NCI-H2029 treated with DMSO at 0.1 percent for 48 hours (cell line): ENCODE measurements at regions not wholly inside any gene's neighbourhood (a gene's known extent, or its start where the extent isn't known, plus 50 kb on each side); places are given as distances from the start of the nearest gene placed in this dataset.

Experiments
- DNase-seq: peaks from one replicate; lab custom pipeline; 2025; lab: John Stamatoyannopoulos, UW

DNA sequence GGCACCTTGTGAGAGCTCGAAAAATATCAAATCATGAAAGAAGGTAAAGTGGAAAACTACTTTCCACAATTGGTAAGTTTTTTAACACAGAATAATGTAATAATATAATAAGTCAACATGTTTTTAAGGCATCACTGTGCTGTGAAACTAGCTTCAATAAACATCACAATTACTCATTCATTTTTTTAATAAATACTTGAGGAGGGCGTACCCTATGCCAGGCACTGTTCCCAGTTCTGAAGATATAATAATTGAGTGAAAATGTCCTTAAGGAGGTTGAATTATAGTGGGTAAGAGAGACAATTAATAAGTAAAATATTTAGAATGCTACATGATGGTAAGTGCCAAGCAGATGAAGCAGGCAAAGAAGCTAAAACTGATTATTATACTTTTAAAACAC lies 381.4 kb downstream of the ELAVL2 start:
- no peak for DNase-seq

- DNase-seq, result no peak
Measured at GRCh38 chr9:23447166-23447565, 378.9 kb downstream of the ELAVL2 start.

- DNase-seq, result no peak
Measured at GRCh38 chr9:23447944-23448343, 378.1 kb downstream of the ELAVL2 start.

DNA sequence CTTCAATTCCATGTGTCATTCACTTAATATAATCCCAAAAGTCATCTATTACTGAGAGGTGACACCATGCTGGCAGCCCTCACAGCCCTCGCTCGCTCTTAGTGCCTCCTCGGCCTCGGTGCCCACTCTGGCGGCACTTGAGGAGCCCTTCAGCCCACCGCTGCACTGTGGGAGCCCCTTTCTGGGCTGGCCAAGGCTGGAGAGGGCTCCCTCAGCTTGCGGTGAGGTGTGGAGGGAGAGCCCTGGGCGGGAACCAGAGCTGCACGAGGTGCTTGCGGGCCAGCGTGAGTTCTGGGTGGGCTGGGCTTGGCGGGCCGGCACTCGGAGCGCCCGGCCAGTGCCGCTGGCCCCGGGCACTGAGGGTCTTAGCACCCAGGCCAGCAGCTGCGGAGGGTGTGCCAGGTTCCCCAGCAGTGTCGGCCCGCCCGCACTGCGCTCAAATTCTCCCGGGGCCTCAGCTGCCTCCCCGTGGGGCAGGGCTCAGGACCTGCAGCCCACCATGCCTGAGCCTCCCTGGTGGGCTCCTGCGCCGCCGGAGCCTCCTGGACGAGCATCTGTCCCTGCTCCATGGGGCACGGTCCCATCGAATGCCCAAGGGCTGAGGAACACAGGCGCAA lies 374.1 kb downstream of the ELAVL2 start:
- DNase-seq, result no peak

GRCh38 chr9:23464275-23464674 lies 361.8 kb downstream of the ELAVL2 start:
- DNase-seq, result no peak

- no peak for DNase-seq
Measured at GRCh38 chr9:23467276-23467675, 358.8 kb downstream of the ELAVL2 start.

DNA sequence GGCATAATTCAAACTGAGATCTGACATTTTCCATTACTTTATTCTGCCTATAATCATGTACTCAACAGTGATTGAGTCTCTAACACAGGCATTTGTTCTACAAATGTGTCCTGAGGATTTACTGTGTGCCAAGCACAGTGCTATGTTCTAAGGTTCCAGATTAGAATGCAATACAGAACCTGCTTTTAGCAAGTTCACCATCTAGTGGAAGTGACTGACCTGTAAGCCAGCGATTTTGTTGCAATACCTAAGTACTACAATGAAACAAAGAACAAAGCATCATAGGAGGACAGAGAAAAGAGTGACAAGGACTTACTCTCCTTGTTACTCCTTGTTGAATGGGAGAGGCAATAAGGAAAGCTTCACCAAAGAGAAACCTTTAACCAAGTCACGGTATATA lies 348.1 kb downstream of the ELAVL2 start:
- no peak for DNase-seq

DNA sequence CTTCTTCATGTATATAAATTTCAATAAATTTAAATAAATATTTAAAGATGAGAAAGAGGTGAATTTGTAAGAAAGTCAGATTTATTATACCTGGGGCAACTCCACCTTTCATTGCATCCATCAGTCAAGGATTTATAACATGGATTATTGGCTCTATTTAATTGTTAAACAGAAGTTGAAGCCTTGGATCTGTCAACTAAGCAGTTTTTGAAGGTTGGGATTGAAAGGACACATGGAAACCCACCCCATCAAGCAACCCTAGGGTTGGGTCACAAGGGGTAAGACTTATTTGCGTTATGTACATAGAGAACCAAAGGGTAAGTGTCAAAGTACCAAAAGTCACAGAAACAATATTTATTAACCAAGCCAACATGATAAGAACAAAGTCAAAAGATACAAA lies 342.5 kb downstream of the ELAVL2 start:
- DNase-seq, result no peak

- DNase-seq, result peak; percentile 1
Measured at GRCh38 chr9:23492126-23493002, 333.7 kb downstream of the ELAVL2 start.

DNA sequence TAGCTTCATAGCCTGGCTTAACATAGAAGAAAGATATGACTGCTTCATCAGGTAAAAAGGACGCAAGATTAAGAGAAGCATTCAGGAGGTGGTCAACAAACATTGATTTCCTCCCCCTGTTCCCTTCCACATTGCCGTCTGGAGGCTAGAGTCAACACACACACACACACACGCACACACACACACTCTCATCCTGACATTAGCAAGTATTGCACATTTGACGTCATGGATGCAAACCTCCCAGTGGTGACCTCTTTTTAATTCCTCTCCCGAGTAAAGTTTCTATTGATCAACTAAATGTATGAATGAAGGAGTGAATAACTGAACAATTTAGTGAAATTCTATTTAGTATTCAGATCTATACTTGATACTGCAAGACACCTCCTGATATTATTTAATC lies 332.8 kb downstream of the ELAVL2 start:
- no peak for DNase-seq

- no peak for DNase-seq
Measured at GRCh38 chr9:23496489-23497136, 329.4 kb downstream of the ELAVL2 start.

DNA sequence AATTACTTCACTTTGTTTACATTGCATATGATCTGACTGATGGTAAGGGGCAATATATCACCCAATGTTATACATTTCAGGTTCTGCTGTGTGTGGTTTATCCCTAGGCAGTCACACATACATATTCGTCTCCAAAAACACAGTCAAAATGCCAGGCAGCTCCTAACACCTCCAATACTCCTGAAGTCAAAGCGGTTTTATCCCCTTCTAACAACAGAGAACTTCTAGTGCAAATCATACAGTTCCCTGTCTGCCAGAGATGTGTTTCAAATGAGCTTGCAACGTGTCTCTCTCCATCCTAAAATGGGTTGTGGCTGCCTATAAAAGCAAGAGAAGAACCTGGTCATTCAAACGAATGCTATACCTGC lies 328.9 kb downstream of the ELAVL2 start:
- DNase-seq, result no peak

- no peak for DNase-seq
Measured at GRCh38 chr9:23502004-23502403, 324.0 kb downstream of the ELAVL2 start.

GRCh38 chr9:23522952-23523351 lies 303.1 kb downstream of the ELAVL2 start:
- no peak for DNase-seq

DNA sequence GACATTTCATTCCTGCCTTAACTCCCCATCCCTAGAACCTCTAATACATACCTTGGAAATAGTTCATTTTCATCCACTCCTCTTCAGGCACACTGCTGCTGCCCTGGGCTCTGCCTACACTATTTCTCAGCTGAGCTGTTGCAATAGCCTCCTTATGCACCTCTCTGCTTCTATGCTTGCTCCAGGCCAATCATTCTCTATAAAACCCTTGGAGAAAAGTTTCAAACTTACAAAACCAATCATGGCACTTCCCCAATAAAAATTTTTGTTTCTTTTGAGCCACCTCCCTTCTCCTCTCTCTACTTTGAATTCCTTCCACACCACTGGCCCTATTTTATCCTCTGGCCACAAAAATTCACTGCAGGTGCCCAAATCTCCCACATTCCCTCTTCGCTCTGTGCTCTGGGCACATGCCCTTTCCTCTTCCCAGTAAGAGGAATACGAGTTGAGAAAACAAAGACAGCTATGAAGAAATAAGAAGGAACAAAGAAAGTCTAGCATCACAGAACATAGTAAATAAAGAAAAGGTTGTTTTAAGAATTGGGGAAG lies 301.4 kb downstream of the ELAVL2 start:
- DNase-seq, result no peak

DNA sequence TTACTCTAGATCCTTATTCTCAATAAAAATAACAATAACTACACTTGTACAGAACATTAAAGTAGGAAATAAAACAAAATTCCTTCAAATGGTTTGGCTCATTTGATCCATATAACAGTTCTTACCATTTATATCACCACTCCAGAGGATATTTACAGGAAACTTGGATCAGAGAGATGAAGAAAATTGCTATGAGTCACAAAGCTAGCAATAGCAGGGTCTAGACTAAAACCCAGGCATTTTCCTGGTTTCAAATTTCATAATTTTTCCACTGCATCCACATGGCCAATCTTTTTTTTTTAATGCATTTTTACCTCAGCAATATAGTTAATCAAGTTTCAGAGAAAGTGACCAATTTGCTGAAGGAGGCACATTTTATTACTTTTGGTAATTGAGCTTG lies 299.2 kb downstream of the ELAVL2 start:
- no peak for DNase-seq

GRCh38 chr9:23532282-23532681 lies 293.8 kb downstream of the ELAVL2 start:
- no peak for DNase-seq

GRCh38 chr9:23537192-23538066 lies 288.6 kb downstream of the ELAVL2 start:
- no peak for DNase-seq

DNA sequence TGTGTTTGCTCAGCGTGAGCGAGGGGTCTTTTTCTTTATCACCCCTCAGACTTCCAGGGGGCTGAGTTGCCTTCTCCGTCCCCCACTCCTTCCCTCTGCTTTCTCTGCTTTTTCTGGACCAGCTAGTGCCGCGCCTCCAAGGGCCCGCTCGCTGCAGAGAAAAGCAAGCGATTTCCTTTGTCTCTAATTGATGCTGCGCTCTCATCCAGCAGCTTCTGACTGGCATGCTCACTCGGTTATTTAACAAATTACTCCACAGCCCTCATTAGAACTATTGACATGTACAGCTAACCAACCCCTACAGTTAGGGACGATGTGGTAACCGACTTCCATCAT lies 288.0 kb downstream of the ELAVL2 start:
- no peak for DNase-seq

- DNase-seq, result no peak
Measured at GRCh38 chr9:23538461-23539003, 287.5 kb downstream of the ELAVL2 start.

GRCh38 chr9:23539311-23539710 lies 286.7 kb downstream of the ELAVL2 start:
- no peak for DNase-seq

GRCh38 chr9:23541976-23542375 lies 284.1 kb downstream of the ELAVL2 start:
- DNase-seq, result no peak
